SK-N-MC (cell line): ENCODE measurements at regions not wholly inside any gene's neighbourhood (a gene's known extent, or its start where the extent isn't known, plus 50 kb on each side); places are given as distances from the start of the nearest gene placed in this dataset.

ENCODE experiments used
- EZH2 ChIP-seq: fragments of 200-600 bp; sonication (generic); IDR thresholded peaks from one replicate; pipeline ENCODE4 v1.6.1; 2017; ENCODE audit warnings: antibody characterized with exemption
- POLR2AphosphoS5 ChIP-seq: IDR thresholded peaks from 2 replicates; pipeline ENCODE4 v1.6.1; 2012; ENCODE audit warnings: mild to moderate bottlenecking, low read depth, low read length, borderline replicate concordance

DNA sequence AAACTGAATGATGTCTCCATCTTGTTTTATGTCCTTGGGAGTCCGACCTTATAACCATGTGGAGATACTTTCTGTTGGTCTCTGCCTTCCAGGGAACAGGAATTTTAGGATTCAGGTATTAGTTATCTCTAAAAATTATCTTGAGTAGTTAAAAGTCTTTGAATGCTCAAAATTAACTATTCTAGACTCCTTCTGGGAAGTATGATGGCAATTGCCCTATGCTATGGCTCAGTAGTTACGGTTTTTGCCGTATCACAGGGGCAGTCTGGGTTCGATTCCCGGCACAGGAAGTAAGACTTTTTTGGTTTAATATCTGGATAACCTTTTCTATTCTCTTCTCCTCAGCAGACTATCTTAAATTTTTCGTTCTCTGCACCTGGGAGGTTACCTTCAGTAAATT lies 708.7 kb upstream of the LRATD1 start:
- TF ChIP-seq EZH2 (no peak), POLR2AphosphoS5 (no peak)
